Common myeloid progenitor, CD34-positive (primary cell): ENCODE measurements at regions not wholly inside any gene's neighbourhood (a gene's known extent, or its start where the extent isn't known, plus 50 kb on each side); places are given as distances from the start of the nearest gene placed in this dataset.
A peak's percentile ranks its signal among the peaks of the same experiment; 100 is the strongest.

Experiments
- CTCF ChIA-PET: fragments of 350-600 bp; sonication (Branson Sonifier 250); formaldehyde crosslinking; loops from one replicate; lab custom pipeline; 2021; ENCODE audit warnings: antibody characterized with exemption; lab: Charles Lee
- POLR2A ChIA-PET: fragments of 350-600 bp; sonication (Branson Sonifier 250); formaldehyde crosslinking; loops from one replicate; lab custom pipeline; 2021; ENCODE audit warnings: antibody characterized with exemption; lab: Charles Lee
- DNase-seq, 3 donors: peaks; one replicate each; pipeline versions ENCODE4 v3.0.0 to v3.0.0-alpha.2; 2013
- H3K27ac ChIP-seq, 2 experiments: 1 replicate in 1 of 2; 2 replicates in 1 of 2; pipeline ENCODE4 v1.7.0; 2013; ENCODE audit warnings: inconsistent platforms in 2 of 2, low read length in 2 of 2, mild to moderate bottlenecking in 2 of 2, low read depth in 1 of 2, moderate library complexity in 1 of 2; ENCODE audit not compliant: severe bottlenecking in 2 of 2, insufficient read depth in 1 of 2, poor library complexity in 1 of 2
- H3K27me3 ChIP-seq, 5 experiments: replicated peaks in 2 of 5; 1 replicate in 3 of 5; 2 replicates in 2 of 5; pipeline versions ENCODE4 v1.6.1 to v1.7.0; 2013; ENCODE audit warnings: low read length in 4 of 5, mild to moderate bottlenecking in 2 of 5, moderate library complexity in 2 of 5, inconsistent platforms in 1 of 5; ENCODE audit not compliant: insufficient read depth in 5 of 5, control insufficient read depth in 4 of 5
- H3K36me3 ChIP-seq, 4 experiments: 1 replicate in 2 of 4; 2 replicates in 2 of 4; pipeline versions ENCODE4 v1.6.1 to v1.7.0; 2013; ENCODE audit warnings: low read length in 3 of 4, control low read depth in 1 of 4, mild to moderate bottlenecking in 1 of 4; ENCODE audit not compliant: control insufficient read depth in 4 of 4, insufficient read depth in 4 of 4
- H3K4me1 ChIP-seq, 4 experiments: 1 replicate in 3 of 4; 2 replicates in 1 of 4; pipeline versions ENCODE4 v1.6.1 to v1.7.1; 2013; ENCODE audit warnings: low read length in 3 of 4, mild to moderate bottlenecking in 3 of 4, control low read depth in 1 of 4, inconsistent platforms in 1 of 4, moderate library complexity in 1 of 4; ENCODE audit not compliant: control insufficient read depth in 4 of 4, insufficient read depth in 4 of 4; ENCODE audit errors: control extremely low read depth in 1 of 4
- H3K4me3 ChIP-seq, 7 experiments: 1 replicate in 4 of 7; 2 replicates in 3 of 7; pipeline versions ENCODE4 v1.5.1 to v1.7.0; 2013; ENCODE audit warnings: mild to moderate bottlenecking in 7 of 7, low read length in 6 of 7, moderate library complexity in 6 of 7, inconsistent platforms in 2 of 7, low read depth in 2 of 7, control low read depth in 1 of 7; ENCODE audit not compliant: insufficient read depth in 4 of 7, control insufficient read depth in 1 of 7; ENCODE audit errors: extremely low read depth in 1 of 7
- H3K9me3 ChIP-seq, 5 experiments: 1 replicate in 4 of 5; 2 replicates in 1 of 5; pipeline versions ENCODE4 v1.6.1 to v1.7.1; 2013; ENCODE audit warnings: low read length in 4 of 5, mild to moderate bottlenecking in 2 of 5, inconsistent platforms in 1 of 5, low read depth in 1 of 5, moderate library complexity in 1 of 5; ENCODE audit not compliant: control insufficient read depth in 4 of 5, insufficient read depth in 2 of 5; ENCODE audit errors: control extremely low read depth in 1 of 5
- WGBS: methylation state at CpG from one replicate; pipeline ENCODE4 v1.1.5; 2013; ENCODE audit not compliant: insufficient coverage; 5-methylcytosine and 5-hydroxymethylcytosine counted together

GRCh38 chr14:103198131-103199105 is 75.2 kb downstream of the TNFAIP2 start:
- ChIA-PET POLR2A (no interaction called here), CTCF (no interaction called here)

GRCh38 chr14:103199124-103199523 is 75.9 kb downstream of the TNFAIP2 start:
- ChIA-PET CTCF (no interaction called here), POLR2A (no interaction called here)
- Histone ChIP-seq H3K27me3 (peaks cover 0 to 19% (median 6%) of the 10 kb centered on the region in 5 experiments), H3K27ac (no peak overlapping the region), H3K4me3 (no peak overlapping the region), H3K9me3 (peaks cover 3 to 28% (median 18%) of the 10 kb centered on the region in 5 experiments), H3K4me1 (no peaks in the 10 kb centered on the region), H3K36me3 (no peaks in the 10 kb centered on the region)
- no peak for DNase-seq
- WGBS = 94% methylated on average over 4 of the region's 6 CpGs

More at GRCh38 chr14:103198131-103199105, 75.2 kb downstream of the TNFAIP2 start:
- Histone ChIP-seq H3K27me3 (peaks cover 0 to 14% (median 6%) of the 10 kb centered on the region in 5 experiments), H3K9me3 (peaks cover 3 to 22% (median 11%) of the 10 kb centered on the region in 5 experiments), H3K4me3 (no peak overlapping the region), H3K4me1 (no peaks in the 10 kb centered on the region), H3K36me3 (no peaks in the 10 kb centered on the region), H3K27ac (no peak overlapping the region)
- no peak for DNase-seq
- WGBS = 82% methylated on average over 13 of the region's 14 CpGs

GRCh38 chr14:103201801-103202200 is 78.5 kb downstream of the TNFAIP2 start:
- H3K4me3 ChIP-seq = no peak overlapping the region
- WGBS = 83% methylated on average over 6 of the region's 6 CpGs
- ChIA-PET POLR2A (no interaction called here), CTCF (no interaction called here)
- no peaks in the 10 kb centered on the region for H3K4me1 ChIP-seq
- no peak overlapping the region for H3K27ac ChIP-seq
- DNase-seq = no peak
- H3K9me3 ChIP-seq = peaks cover 3 to 54% (median 41%) of the 10 kb centered on the region in 5 experiments
- peaks cover 0 to 40% (median 9%) of the 10 kb centered on the region in 5 experiments for H3K27me3 ChIP-seq
- H3K36me3 ChIP-seq = no peaks in the 10 kb centered on the region

- ChIA-PET CTCF (interaction anchor here (0.6 kb wide), 1 partner anchor 404 kb away, joined by 3 read pairs; no protein-coding TSS in a partner anchor), POLR2A (no interaction called here)
- peaks cover 0 to 63% (median 17%) of the 10 kb centered on the region in 5 experiments for H3K27me3 ChIP-seq
- peaks cover 0 to 5% (median 2%) of the 10 kb centered on the region in 4 experiments for H3K4me1 ChIP-seq
- peaks cover 3 to 56% (median 43%) of the 10 kb centered on the region in 5 experiments for H3K9me3 ChIP-seq
- no peak overlapping the region for H3K4me3 ChIP-seq
- no peak overlapping the region for H3K27ac ChIP-seq
- H3K36me3 ChIP-seq = no peaks in the 10 kb centered on the region
- DNase-seq = peak; percentile 12 to 19 (median 19)
- WGBS = 100% methylated on average over 2 of the region's 5 CpGs
Observed at GRCh38 chr14:103204852-103205540, 81.7 kb downstream of the TNFAIP2 start.

GRCh38 chr14:103205541-103205906 is 82.3 kb downstream of the TNFAIP2 start:
- POLR2A ChIA-PET = no interaction called here
- Histone ChIP-seq H3K27ac (peak overlapping the region in 1 of 2 experiments; percentile 68), H3K4me3 (no peak overlapping the region), H3K36me3 (no peaks in the 10 kb centered on the region), H3K27me3 (peaks cover 0 to 68% (median 17%) of the 10 kb centered on the region in 5 experiments), H3K4me1 (peaks cover 0 to 5% (median 2%) of the 10 kb centered on the region in 4 experiments), H3K9me3 (peaks cover 3 to 56% (median 43%) of the 10 kb centered on the region in 5 experiments)
- 100% methylated on average over 1 of the region's 3 CpGs for WGBS
- no peak for DNase-seq
- CTCF ChIA-PET = interaction anchor here (0.6 kb wide), 1 partner anchor 404 kb away, joined by 3 read pairs; no protein-coding TSS in a partner anchor

- DNase-seq = no peak
- ChIA-PET CTCF (interaction anchor here (0.6 to 0.9 kb wide), 2 partner anchors 20 to 29 kb away, joined by 3 read pairs; no protein-coding TSS in a partner anchor), POLR2A (no interaction called here)
- H3K9me3 ChIP-seq = peaks cover 3 to 53% (median 41%) of the 10 kb centered on the region in 5 experiments
- H3K4me3 ChIP-seq = no peak overlapping the region
- peaks cover 0 to 5% (median 2%) of the 10 kb centered on the region in 4 experiments for H3K4me1 ChIP-seq
- no peaks in the 10 kb centered on the region for H3K36me3 ChIP-seq
- WGBS = 100% methylated on average over 2 of the region's 4 CpGs
- peak overlapping the region in 1 of 2 experiments; percentile 68 for H3K27ac ChIP-seq
- peaks cover 0 to 67% (median 17%) of the 10 kb centered on the region in 5 experiments for H3K27me3 ChIP-seq
Observed at GRCh38 chr14:103206023-103206481, 82.8 kb downstream of the TNFAIP2 start.
